GM12878 (cell line): ENCODE measurements at regions not wholly inside any gene's neighbourhood (a gene's known extent, or its start where the extent isn't known, plus 50 kb on each side); places are given as distances from the start of the nearest gene placed in this dataset.

Experiments
- ATAC-seq: fragments of 200-7000 bp; cut with Tn5 transposase; 3 replicates; pipeline ENCODE4 v1.9.1; 2020; ENCODE audit warnings: mild to moderate bottlenecking, moderate library complexity
- BruUV-seq: library from RNA; stranded (reverse); fragments of 400-500 nt; replicated peaks from 2 replicates; lab custom pipeline; 2021; lab: Mats Ljungman, UMichigan
- CTCF ChIA-PET: fragments of 300-600 bp; sonication (Branson Sonifier 250); formaldehyde crosslinking; extraction: SDS; loops from one replicate; lab custom pipeline; 2021; ENCODE audit warnings: inconsistent platforms; lab: Yijun Ruan, JAX
- POLR2A ChIA-PET: fragments of 350-600 bp; formaldehyde crosslinking; extraction: SDS; loops from one replicate; lab custom pipeline; 2021; ENCODE audit warnings: inconsistent platforms; lab: Charles Lee
- RAD21 ChIA-PET: fragments of 300-600 bp; sonication (Branson Sonifier 250); formaldehyde crosslinking; loops from one replicate; lab custom pipeline; 2023; ENCODE audit warnings: antibody characterized with exemption; ENCODE audit not compliant: unreplicated experiment; lab: Charles Lee
- SMC1A ChIA-PET: fragments of 300-600 bp; sonication (Branson Sonifier 250); formaldehyde crosslinking; loops from one replicate; lab custom pipeline; 2023; ENCODE audit not compliant: unreplicated experiment, uncharacterized antibody; lab: Charles Lee
- DNase-seq: peaks from one replicate; pipeline ENCODE4 v3.0.0-alpha.2; 2011; ENCODE audit warnings: low read depth, low spot score
- FAIRE-seq: peaks from 3 replicates; lab custom pipeline; 2011; peaks lifted over from hg19 to GRCh38; lab: Jason Lieb, UNC
- H2AFZ ChIP-seq: 2 replicates; pipeline ENCODE4 v1.6.0; 2011; ENCODE audit warnings: low read depth, low read length, control low read depth; ENCODE audit not compliant: control insufficient read depth
- H3K27ac ChIP-seq: 2 replicates; pipeline ENCODE4 v1.5.1; 2011; ENCODE audit warnings: control low read depth; ENCODE audit not compliant: control insufficient read depth, insufficient read depth
- H3K27me3 ChIP-seq, 2 experiments: replicated peaks in 1 of 2; 2 replicates each; pipeline versions ENCODE4 v1.6.0 to v1.6.1; 2011; ENCODE audit warnings: low read length in 1 of 2; ENCODE audit not compliant: control insufficient read depth in 2 of 2, insufficient read depth in 2 of 2
- H3K36me3 ChIP-seq, 2 experiments: 2 replicates each; pipeline ENCODE4 v1.5.1; 2011; ENCODE audit warnings: low read length in 1 of 2; ENCODE audit not compliant: control insufficient read depth in 2 of 2, insufficient read depth in 2 of 2
- H3K4me1 ChIP-seq: 2 replicates; pipeline ENCODE4 v1.6.1; 2011; ENCODE audit warnings: mild to moderate bottlenecking, low read length, moderate library complexity, mixed read lengths; ENCODE audit not compliant: control insufficient read depth, insufficient read depth
- H3K4me2 ChIP-seq: 2 replicates; pipeline ENCODE4 v1.6.0; 2011; ENCODE audit warnings: control low read depth; ENCODE audit not compliant: control insufficient read depth, insufficient read depth
- H3K4me3 ChIP-seq: fragments of 200-600 bp; sonication (generic); 2 replicates; pipeline ENCODE4 v1.5.1; 2016
- H3K79me2 ChIP-seq: 2 replicates; pipeline ENCODE4 v1.6.0; 2011; ENCODE audit warnings: low read length; ENCODE audit not compliant: control insufficient read depth, insufficient read depth
- H3K9ac ChIP-seq: 2 replicates; pipeline ENCODE4 v1.8.0; 2011; ENCODE audit warnings: low read length, control low read depth, mixed read lengths; ENCODE audit not compliant: control insufficient read depth, insufficient read depth
- H3K9me3 ChIP-seq: replicated peaks from 3 replicates; pipeline ENCODE4 v1.5.1; 2011; ENCODE audit warnings: mild to moderate bottlenecking, low read length; ENCODE audit not compliant: control insufficient read depth, insufficient read depth
- H4K20me1 ChIP-seq: 2 replicates; pipeline ENCODE4 v1.6.0; 2011; ENCODE audit not compliant: control insufficient read depth, insufficient read depth
- BCL11A ChIP-seq: IDR thresholded peaks from 2 replicates; pipeline ENCODE4 v1.6.1; 2011; ENCODE audit warnings: low read depth, low read length
- FOS ChIP-seq: IDR thresholded peaks from 3 replicates; pipeline ENCODE4 v1.6.1; 2011; ENCODE audit warnings: borderline replicate concordance; ENCODE audit not compliant: insufficient read length; ENCODE audit errors: extremely low read depth
- GABPA ChIP-seq: IDR thresholded peaks from 2 replicates; pipeline ENCODE4 v1.6.1; 2014; ENCODE audit warnings: antibody characterized with exemption, low read depth, mild to moderate bottlenecking, inconsistent platforms
- KAT2A ChIP-seq: conservative IDR thresholded peaks from 2 replicates; pipeline ENCODE4 v1.6.1; 2011; ENCODE audit warnings: low read depth, low read length; ENCODE audit not compliant: control insufficient read depth
- NFYB ChIP-seq: IDR thresholded peaks from 2 replicates; pipeline ENCODE4 v1.6.1; 2011; ENCODE audit warnings: low read depth, mild to moderate bottlenecking, low read length, improper control_type of control experiment, moderate library complexity; ENCODE audit not compliant: insufficient read depth
- NR2C2 ChIP-seq: IDR thresholded peaks from 2 replicates; pipeline ENCODE4 v1.6.1; 2011; ENCODE audit warnings: borderline replicate concordance, low read depth; ENCODE audit not compliant: control insufficient read depth, insufficient read length
- PAX8 ChIP-seq: fragments of 450-650 bp; IDR thresholded peaks from 2 replicates; pipeline ENCODE4 v1.6.1; 2017; ENCODE audit warnings: mild to moderate bottlenecking, moderate library complexity
- POLR2AphosphoS2 ChIP-seq: IDR thresholded peaks from 2 replicates; pipeline ENCODE4 v1.6.1; 2011; ENCODE audit warnings: low read depth, mild to moderate bottlenecking, low read length, improper control_type of control experiment, moderate library complexity
- SREBF1 ChIP-seq: IDR thresholded peaks from 2 replicates; pipeline ENCODE4 v1.6.1; 2012; ENCODE audit warnings: mild to moderate bottlenecking, low read length
- SRF ChIP-seq, 2 experiments: IDR thresholded peaks; 2 replicates each; pipeline ENCODE4 v1.6.1; 2011; ENCODE audit warnings: low read depth in 2 of 2, low read length in 2 of 2, mild to moderate bottlenecking in 1 of 2, moderate library complexity in 1 of 2
- STAT1 ChIP-seq: fragments of 450-650 bp; conservative IDR thresholded peaks from 2 replicates; pipeline ENCODE4 v1.6.1; 2014; ENCODE audit warnings: antibody characterized with exemption, mild to moderate bottlenecking
- YY1 ChIP-seq: IDR thresholded peaks from 2 replicates; pipeline ENCODE4 v1.6.1; 2011; ENCODE audit warnings: low read depth, mild to moderate bottlenecking, low read length
- ZNF384 ChIP-seq: IDR thresholded peaks from 2 replicates; pipeline ENCODE4 v1.6.1; 2012; ENCODE audit warnings: low read depth, mild to moderate bottlenecking, low read length, improper control_type of control experiment, borderline replicate concordance
- ZSCAN29 ChIP-seq: fragments of 450-650 bp; IDR thresholded peaks from 2 replicates; pipeline ENCODE4 v1.6.1; 2017; ENCODE audit warnings: mild to moderate bottlenecking, moderate library complexity
- WGBS: methylation state at CpG from one replicate; pipeline ENCODE4 v1.1.6; 2016; ENCODE audit warnings: low lambda C conversion rate; ENCODE audit not compliant: insufficient replicate concordance, insufficient coverage; ENCODE audit errors: missing lambda C conversion rate; 5-methylcytosine and 5-hydroxymethylcytosine counted together
- in situ Hi-C: fragments of 300-500 bp; cut with MboI; formaldehyde crosslinking; loops from 9 replicates; pipeline ENCODE4 v1.14.3; 2018; ENCODE audit warnings: mixed read lengths
- intact Hi-C: fragments of 100-400 bp; cut with micrococcal nuclease; formaldehyde crosslinking; loops from one replicate; pipeline ENCODE4 v1.14.2; 2022; ENCODE audit not compliant: unreplicated experiment

- TF ChIP-seq ZNF384 (no peak), SREBF1 (no peak)
These were observed 425.6 kb downstream of the RASEF start (continued) for GRCh38 chr9:82637368-82637767.

GRCh38 chr9:82645600-82645999 is 417.3 kb downstream of the RASEF start:
- in situ Hi-C loops, result no loop called here
- ChIA-PET CTCF (no interaction called here), SMC1A (no interaction called here), RAD21 (no interaction called here), POLR2A (no interaction called here)
- no peak overlapping the region for H2AFZ ChIP-seq
- no TSS peak for BruUV-seq
- H3K4me3 ChIP-seq, result no peak overlapping the region
- no peaks in the 10 kb centered on the region for H3K4me1 ChIP-seq
- H3K4me2 ChIP-seq, result no peak overlapping the region
- no peaks in the 10 kb centered on the region for H3K9me3 ChIP-seq
- H3K36me3 ChIP-seq, result no peaks in the 10 kb centered on the region
- H3K9ac ChIP-seq, result no peak overlapping the region
- no peak for FAIRE-seq
- H4K20me1 ChIP-seq, result no peaks in the 10 kb centered on the region
- no peaks in the 10 kb centered on the region for H3K79me2 ChIP-seq
- no peaks in the 10 kb centered on the region for H3K27me3 ChIP-seq
- WGBS, result 6% methylated on average over 2 of the region's 2 CpGs
- no peak for DNase-seq
- TF ChIP-seq YY1, result no peak
- no peak for TF ChIP-seq BCL11A
- TF ChIP-seq GABPA, result no peak
- TF ChIP-seq NR2C2, result no peak
- no peak for TF ChIP-seq SRF (IDR thresholded peaks at IDR 0.05; ENCODE audit: low read depth in 2 of 2, low read length in 2 of 2)
- TF ChIP-seq ZSCAN29, result no peak
- TF ChIP-seq NFYB, result no peak
- TF ChIP-seq POLR2AphosphoS2, result no peak
- TF ChIP-seq KAT2A, result no peak
- TF ChIP-seq PAX8, result no peak
- TF ChIP-seq FOS, result no peak
- no peak for TF ChIP-seq STAT1
- H3K27ac ChIP-seq, result no peak overlapping the region
- intact Hi-C loops, result no loop called here
- ATAC-seq, result no peak
